KMS-11 (cell line): ENCODE measurements at regions not wholly inside any gene's neighbourhood (a gene's known extent, or its start where the extent isn't known, plus 50 kb on each side); places are given as distances from the start of the nearest gene placed in this dataset.

Source experiments
- H2AFZ ChIP-seq: fragments of 200-600 bp; sonication (generic); 2 replicates; pipeline ENCODE4 v1.6.1; 2016; ENCODE audit warnings: antibody characterized with exemption, mixed run types, low read depth
- H3K27ac ChIP-seq: fragments of 200-600 bp; sonication (generic); 2 replicates; pipeline ENCODE4 v1.6.1; 2016; ENCODE audit warnings: mild to moderate bottlenecking, mixed run types
- H3K27me3 ChIP-seq: fragments of 200-600 bp; sonication (generic); 2 replicates; pipeline ENCODE4 v1.6.1; 2017; ENCODE audit warnings: mild to moderate bottlenecking, low read depth, mixed run types, moderate library complexity; ENCODE audit not compliant: insufficient read depth
- H3K36me3 ChIP-seq: fragments of 200-600 bp; sonication (generic); 2 replicates; pipeline ENCODE4 v1.6.1; 2017; ENCODE audit warnings: mild to moderate bottlenecking, mixed run types; ENCODE audit not compliant: insufficient read depth
- H3K4me1 ChIP-seq: fragments of 200-600 bp; sonication (generic); 2 replicates; pipeline ENCODE4 v1.6.1; 2016; ENCODE audit warnings: mild to moderate bottlenecking, low read depth, mixed run types; ENCODE audit not compliant: poor library complexity, severe bottlenecking
- H3K4me2 ChIP-seq: fragments of 200-600 bp; sonication (generic); 2 replicates; pipeline ENCODE4 v1.7.0; 2016; ENCODE audit warnings: mild to moderate bottlenecking, mixed run types
- H3K4me3 ChIP-seq: fragments of 200-600 bp; sonication (generic); IDR thresholded peaks from 2 replicates; pipeline ENCODE4 v1.6.1; 2017; ENCODE audit warnings: low read depth, low read length, mixed read lengths; ENCODE audit not compliant: insufficient read depth
- H3K79me2 ChIP-seq: fragments of 200-600 bp; sonication (generic); 2 replicates; pipeline ENCODE4 v1.6.1; 2016; ENCODE audit warnings: low read depth, mixed run types; ENCODE audit not compliant: insufficient read depth
- H3K9ac ChIP-seq: fragments of 200-600 bp; sonication (generic); 2 replicates; pipeline ENCODE4 v1.6.1; 2016; ENCODE audit warnings: mild to moderate bottlenecking, mixed run types
- H4K20me1 ChIP-seq: fragments of 200-600 bp; sonication (generic); 2 replicates; pipeline ENCODE4 v1.6.1; 2016; ENCODE audit warnings: mild to moderate bottlenecking, mixed run types; ENCODE audit not compliant: insufficient read depth
- TF ChIP-seq, protein P1 (sequence below): fragments of 200-600 bp; sonication (generic); conservative IDR thresholded peaks from 2 replicates; pipeline ENCODE4 v1.6.1; 2017; ENCODE audit warnings: low read depth, mild to moderate bottlenecking, antibody characterized with exemption, low read length, moderate library complexity, mixed read lengths

DNA sequence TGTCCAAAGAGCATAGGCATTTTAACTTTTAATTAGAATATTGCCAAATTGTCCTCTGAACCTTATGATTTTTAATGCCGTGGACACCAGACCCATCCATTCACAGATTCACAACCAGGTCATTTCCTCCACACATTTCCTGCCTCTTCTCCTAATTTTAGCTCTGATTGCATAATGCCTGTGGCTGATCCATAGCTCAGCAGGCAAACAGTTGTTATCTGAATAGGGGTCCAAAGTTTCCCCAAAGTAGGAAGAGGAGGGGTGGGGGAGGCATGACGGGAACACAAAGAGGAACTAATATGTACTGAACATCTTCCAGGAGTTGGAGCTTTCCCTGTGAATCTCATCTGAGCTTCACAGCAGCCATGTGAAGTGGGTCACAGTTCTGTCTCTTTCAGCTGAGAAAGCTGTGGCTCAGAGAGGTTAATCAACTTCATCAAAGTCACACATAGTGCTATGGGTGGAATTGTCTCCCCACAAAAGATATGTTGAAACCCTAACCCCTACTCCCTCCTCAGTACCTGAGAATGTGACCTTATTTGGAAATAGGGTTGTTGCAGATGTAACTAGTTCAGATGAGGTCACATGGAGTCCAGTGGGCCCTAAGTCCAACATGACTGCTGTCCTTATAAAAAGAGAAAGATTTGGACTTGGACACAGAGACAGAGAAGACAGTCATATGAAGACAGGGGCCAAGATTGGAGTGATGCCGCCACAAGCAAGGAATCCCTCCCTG is 106.7 kb upstream of the AGBL1 start:
- no peak overlapping the region for H3K9ac ChIP-seq
- no peaks in the 10 kb centered on the region for H3K27me3 ChIP-seq
- H3K4me2 ChIP-seq, result no peak overlapping the region
- TF ChIP-seq, protein P1, sequence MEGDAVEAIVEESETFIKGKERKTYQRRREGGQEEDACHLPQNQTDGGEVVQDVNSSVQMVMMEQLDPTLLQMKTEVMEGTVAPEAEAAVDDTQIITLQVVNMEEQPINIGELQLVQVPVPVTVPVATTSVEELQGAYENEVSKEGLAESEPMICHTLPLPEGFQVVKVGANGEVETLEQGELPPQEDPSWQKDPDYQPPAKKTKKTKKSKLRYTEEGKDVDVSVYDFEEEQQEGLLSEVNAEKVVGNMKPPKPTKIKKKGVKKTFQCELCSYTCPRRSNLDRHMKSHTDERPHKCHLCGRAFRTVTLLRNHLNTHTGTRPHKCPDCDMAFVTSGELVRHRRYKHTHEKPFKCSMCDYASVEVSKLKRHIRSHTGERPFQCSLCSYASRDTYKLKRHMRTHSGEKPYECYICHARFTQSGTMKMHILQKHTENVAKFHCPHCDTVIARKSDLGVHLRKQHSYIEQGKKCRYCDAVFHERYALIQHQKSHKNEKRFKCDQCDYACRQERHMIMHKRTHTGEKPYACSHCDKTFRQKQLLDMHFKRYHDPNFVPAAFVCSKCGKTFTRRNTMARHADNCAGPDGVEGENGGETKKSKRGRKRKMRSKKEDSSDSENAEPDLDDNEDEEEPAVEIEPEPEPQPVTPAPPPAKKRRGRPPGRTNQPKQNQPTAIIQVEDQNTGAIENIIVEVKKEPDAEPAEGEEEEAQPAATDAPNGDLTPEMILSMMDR, result no peak
- no peaks in the 10 kb centered on the region for H3K4me1 ChIP-seq
- no peak overlapping the region for H2AFZ ChIP-seq
- no peaks in the 10 kb centered on the region for H4K20me1 ChIP-seq
- H3K27ac ChIP-seq, result no peak overlapping the region
- no peaks in the 10 kb centered on the region for H3K79me2 ChIP-seq
- no peaks in the 10 kb centered on the region for H3K36me3 ChIP-seq
- no peak overlapping the region for H3K4me3 ChIP-seq

DNA sequence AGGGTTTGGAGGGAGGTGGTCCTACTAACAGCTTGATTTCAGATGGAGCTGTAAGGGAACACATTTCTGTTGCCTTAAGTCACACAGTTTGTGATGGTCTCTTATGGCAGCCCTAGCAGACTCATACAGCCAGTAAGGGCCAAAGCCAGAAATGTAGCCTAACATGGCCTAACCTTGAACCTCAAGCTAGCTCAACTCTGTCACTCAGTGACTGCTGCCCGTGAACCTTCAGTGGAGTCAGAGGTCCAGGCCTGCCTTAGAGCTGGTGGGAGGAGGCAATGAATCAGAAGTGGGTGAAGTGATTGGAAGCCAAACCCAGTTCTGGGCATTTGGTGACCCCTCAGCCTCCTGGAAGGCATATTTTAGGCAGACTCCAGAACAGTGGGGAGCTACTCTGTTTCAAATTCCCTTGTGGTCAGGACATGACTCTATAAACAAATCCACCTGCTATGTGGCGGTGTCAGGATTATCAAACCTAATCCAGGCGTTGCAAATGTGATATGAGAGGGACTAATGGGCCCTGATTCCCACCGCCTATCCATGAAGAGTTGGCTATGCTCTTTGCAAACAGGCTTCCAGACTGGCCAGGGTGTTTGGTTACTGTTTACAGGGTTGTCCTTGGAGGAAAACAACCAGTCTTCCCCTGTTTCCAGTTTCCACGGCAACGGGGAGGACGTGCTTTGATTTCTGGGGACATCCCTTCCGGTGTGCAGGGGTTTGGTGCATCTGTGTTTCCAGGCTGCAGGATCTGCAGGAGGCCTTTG is 105.9 kb upstream of the AGBL1 start:
- Histone ChIP-seq H4K20me1 (no peaks in the 10 kb centered on the region), H3K79me2 (no peaks in the 10 kb centered on the region), H3K27me3 (no peaks in the 10 kb centered on the region), H3K4me3 (no peak overlapping the region), H3K27ac (no peak overlapping the region), H2AFZ (no peak overlapping the region), H3K4me2 (no peak overlapping the region), H3K4me1 (no peaks in the 10 kb centered on the region), H3K9ac (no peak overlapping the region), H3K36me3 (no peaks in the 10 kb centered on the region)
- TF ChIP-seq, protein P1, result no peak

DNA sequence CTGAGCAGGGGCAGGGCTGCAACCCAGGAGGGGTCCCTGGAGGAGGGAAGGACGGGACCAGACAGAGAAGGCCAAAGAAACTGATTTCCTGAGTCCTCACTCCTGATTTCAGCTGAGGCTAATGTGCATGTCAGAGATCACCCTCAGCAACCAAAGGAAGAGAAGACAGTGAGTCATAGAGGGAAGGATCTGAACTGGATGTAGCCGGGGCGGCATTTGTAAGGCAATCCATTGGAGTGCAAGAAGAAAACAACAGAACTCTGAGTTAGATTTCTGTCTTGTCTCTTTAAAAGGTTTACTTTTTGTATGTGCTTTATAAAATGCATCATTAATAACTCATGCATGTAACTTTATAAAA is 105.3 kb upstream of the AGBL1 start:
- no peaks in the 10 kb centered on the region for H3K79me2 ChIP-seq
- H3K9ac ChIP-seq, result no peak overlapping the region
- no peak overlapping the region for H2AFZ ChIP-seq
- H3K27me3 ChIP-seq, result no peaks in the 10 kb centered on the region
- no peak overlapping the region for H3K27ac ChIP-seq
- TF ChIP-seq, protein P1, result no peak
- H3K36me3 ChIP-seq, result no peaks in the 10 kb centered on the region
- H3K4me2 ChIP-seq, result no peak overlapping the region
- no peaks in the 10 kb centered on the region for H3K4me1 ChIP-seq
- no peaks in the 10 kb centered on the region for H4K20me1 ChIP-seq
- H3K4me3 ChIP-seq, result no peak overlapping the region

DNA sequence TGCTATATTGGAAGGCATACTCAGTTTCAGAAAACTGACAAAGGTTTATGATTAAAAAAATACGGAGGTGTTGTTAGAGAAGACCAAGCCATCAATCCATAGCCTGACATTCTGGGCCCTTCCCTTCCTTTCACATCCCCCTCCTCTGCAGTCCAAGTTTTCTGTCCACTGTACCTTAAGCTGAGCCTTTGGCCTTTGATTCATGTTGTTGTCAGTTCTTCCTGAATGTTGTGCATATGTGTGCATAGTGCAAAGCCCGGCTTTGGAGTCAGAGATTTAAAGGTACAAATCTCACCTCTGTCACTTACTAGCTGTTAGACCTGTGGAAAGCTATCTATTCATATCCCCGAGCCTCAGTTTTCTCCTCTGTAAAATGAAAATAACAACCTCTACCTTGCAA is 104.9 kb upstream of the AGBL1 start:
- Histone ChIP-seq H3K4me2 (no peak overlapping the region), H3K79me2 (no peaks in the 10 kb centered on the region), H2AFZ (no peak overlapping the region), H3K27ac (no peak overlapping the region), H3K4me3 (no peak overlapping the region), H3K27me3 (no peaks in the 10 kb centered on the region), H3K36me3 (no peaks in the 10 kb centered on the region), H3K9ac (no peak overlapping the region), H4K20me1 (no peaks in the 10 kb centered on the region), H3K4me1 (no peaks in the 10 kb centered on the region)
- TF ChIP-seq, protein P1, result no peak
